ENCODE measurements at regions not wholly inside any gene's neighbourhood (a gene's known extent, or its start where the extent isn't known, plus 50 kb on each side); places are given as distances from the start of the nearest gene placed in this dataset.

DNA sequence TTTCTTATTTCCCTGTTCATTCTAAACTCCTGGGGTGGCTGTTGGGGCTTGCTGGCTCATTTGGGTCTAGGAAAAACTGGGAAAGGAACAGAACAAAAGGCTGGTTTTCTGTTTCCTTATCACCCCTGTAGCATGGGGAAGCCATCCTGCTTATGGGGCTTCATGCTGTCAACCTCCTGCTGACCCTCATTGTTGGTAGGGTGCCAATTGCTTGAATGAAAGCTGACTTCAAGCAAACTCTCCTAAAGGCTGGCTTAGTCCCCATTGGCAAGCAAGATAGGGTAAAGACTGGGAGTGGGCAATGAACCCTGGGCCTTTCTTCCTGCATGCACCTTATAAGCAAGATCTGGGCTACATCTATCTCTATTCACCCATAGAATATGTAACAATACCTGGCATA, 511.6 kb downstream of the DMAC1 start:
- no peak for DNase-seq

DNA sequence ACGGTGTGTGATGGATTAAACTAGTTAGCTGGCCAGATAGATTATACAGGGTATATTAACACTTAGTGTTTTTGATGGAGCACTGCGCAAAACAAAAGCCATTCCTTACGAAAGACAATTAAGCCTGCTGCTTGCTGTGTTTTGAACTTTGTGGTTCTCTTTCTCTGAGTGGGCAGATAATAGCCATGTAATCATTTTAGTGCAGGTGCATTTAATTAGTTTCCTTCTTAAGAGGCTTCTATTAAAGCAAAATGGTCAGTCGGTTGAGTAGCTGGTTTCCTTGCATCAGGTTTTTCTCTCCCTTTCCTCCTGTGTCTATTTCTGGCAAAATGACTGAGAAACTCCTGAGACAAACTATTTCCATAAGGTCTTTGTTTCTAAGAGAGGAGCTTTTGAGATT, 512.5 kb downstream of the DMAC1 start:
- no peak for DNase-seq

DNA sequence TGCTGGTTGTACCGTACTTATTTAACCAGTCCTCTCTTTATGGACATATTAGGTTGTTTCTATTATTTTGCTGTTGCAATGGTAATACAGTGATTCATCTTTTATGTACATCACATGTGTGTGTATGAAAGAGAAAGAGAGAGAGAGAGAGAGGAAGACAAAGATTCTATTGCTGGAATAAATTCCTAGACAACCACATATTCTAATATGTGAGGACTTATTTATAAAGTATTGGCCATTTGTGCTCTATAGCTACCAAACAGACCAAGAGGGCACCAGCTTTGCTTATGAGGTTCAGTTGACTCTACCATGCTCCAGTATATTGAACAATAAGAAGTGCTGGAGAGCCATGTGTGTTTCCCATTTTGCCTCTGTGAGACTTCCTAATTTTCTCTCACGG, 513.5 kb downstream of the DMAC1 start:
- DNase-seq: no peak

DNA sequence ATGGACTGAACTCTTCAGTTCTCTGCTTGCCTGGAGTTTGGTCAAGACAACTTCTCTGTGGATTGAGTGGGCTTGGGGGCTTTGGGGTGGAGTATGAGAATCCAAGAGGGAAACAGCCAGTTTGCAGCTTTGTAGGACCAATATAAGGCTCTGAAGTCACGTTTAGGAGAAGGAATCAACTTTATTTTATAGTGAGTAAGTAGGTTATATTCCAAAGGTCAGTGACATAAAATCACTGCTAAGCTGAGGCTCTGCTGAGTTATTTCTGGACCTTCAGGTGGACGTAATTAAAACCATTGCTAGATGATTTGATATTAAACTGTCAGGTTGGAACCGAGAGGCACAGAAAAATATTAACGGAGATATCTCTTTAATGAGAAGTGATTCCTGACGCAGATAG, 514.4 kb downstream of the DMAC1 start:
- DNase-seq: no peak

DNA sequence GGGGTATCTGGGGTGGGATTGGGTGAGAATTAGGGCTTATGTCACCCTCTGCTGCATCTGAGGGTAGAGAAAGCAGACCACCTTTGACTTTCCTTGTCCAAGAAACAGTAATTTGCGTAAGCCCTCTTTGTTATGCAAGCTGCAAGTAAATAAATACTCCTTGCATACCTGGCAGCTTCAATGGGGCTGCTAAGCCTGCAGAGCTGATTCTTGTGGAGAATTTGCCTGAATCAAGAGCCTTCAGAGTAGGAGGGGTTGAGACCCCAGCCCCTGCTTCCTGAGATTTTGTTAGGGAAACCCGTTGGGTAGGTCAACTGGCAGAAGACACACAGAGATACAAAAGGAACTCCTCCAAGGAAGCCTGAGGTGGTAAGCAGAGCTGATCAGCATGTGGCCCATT, 515.1 kb downstream of the DMAC1 start:
- DNase-seq: no peak

DNA sequence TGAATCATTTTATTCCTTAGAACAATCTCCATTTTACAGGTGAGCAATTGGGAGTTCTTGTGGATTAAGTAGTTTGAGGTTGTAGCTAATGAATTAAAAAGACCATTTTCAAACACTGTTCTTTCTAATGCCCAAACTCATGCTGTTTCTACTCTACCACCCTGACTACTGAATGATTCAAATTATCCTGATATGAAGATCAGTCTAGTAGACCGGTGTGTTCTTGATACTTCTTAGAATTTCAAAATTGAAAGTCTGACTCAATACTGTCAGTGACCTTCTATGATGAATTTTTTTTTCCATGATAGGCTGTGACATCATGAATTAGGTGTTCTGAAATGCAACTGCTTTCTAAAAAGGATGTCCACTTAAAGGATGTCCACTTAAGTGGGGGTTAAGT, 515.5 kb downstream of the DMAC1 start:
- no peak for DNase-seq

DNA sequence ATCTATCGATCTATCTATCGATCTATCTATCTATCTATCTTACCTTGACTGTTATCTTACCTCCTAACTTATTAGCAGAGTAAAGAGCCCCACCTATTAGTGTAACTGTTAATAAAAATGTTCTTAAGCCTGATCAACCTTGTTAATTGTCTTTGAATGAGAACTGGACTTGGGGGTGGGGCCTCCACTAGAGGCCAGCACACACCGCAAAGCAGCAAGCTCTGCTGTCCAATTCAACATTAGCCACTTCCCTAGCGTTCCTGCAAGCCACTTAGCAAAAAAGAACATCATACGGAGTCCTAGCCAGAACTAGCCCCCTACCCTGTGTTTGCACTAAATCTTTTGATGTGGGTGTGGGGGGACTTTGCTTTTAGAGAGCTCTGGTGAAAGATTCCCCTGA, 515.8 kb downstream of the KDM4C start:
- no peak for DNase-seq

DNA sequence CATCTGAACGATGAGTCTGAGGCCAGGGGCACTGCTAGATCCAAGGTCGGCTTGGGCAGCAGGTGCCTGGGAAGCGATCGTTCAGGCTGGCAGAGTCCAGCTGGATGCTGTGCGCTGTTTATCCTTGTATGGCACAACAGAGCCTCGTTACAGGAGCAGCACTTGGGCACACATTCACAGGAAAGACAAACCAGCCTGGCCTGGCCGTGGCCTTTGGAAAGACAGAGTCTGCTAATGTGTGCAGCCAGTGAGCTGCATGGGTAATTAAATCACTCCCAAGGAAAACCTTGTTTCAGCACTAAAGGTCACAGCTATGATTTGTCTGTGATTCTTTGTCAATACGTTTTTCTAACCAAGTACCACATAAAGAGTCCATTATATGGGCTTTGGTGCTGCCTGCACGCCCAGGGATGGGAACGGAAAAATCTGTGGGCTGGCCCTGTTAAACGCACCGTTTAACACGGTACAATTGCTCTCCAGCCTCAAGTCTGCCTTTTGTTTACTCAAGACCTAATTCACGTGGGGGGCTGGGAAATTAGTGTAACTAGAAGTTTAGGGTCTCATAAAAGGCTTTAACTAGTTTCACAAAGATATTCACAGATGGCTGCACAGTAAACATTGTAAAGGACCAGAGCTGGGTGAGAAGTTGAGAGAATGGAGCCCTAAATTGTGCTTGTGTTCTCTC, 509.3 kb downstream of the KDM4C start:
- DNase-seq: no peak

DNA sequence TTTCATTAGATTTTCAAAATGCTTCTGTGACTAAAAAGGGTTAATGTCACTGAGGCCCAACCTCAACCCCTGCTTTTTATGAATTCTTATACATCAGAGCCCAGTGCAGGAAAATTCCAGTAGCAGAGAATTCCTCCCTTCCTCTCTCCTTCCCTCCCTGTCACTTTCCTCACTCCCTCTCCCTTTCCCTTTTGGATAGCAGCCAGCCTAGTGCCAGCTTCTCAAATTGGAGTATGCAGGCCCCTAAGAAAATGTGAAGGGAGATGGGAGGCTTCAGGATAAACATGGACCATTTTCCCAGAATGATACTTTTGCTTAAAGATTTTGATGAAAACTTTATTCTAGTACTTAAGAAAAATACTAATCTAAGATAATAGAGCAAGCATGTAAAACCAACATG, 507.4 kb downstream of the KDM4C start:
- no peak for DNase-seq

DNA sequence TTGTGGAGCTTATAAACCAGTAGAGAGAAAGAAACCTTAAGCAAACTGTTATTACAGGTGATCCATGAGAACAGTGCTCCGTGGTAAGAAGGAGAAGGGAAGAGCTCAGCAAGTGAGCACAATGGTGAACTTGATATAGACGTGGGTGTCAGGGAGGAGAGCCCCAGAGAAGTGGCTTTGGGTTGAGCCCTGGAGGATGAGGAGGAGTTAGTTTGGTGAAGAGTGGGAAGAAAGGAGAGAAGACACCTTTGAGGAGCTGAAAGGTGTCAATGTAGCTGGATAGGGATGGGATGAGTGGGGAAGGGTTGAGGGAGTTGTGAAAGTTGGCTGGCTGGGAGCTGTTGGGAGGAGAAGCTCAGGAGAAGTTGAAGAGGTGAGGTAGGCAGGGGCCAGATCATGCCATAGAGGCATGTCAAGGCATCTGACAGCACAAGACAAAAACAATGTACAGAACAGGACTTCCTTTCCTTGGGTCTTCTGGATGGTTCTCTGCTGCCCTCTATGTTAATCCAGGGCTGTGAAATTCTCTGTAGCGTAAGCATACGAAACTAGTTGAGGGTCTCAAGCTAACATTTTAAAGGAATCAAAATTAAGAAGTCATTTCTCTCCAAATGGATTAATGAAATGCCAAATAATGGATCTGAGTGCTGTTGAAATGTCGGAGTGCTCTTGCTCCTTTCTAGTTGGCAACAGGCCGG, 501.9 kb downstream of the KDM4C start:
- no peak for DNase-seq

DNA sequence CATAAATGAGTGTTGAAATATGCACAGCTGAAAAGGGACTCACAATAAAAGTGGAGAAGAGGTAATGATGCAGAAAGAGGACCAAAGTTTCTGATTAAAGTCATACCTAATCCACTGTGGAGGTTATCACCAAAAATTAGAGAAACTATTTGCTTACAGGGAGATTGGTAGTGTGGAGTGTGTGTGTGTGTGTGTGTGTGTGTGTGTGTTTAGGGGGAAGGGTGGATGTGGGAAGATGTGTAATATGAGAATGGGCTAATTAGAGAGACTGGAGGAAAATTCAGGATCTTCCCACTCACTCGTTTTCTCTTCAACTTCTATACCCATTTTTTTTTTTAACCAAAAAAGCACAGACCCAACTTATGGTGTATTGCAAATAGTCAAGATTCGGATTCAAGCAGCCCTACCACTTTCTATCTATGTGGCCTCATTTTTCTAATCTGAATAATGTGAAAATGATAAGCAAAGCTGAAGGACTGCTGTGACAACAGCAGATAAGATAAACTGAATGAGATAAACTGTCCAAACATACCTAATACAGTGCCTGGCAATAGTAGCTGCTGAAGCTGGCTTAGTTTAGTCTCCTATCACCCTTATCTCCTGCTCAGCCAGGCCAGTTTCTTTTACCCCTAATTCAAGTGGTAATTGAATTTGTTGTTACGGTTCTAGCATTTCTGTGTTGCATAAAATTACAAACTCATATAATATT, 501.1 kb downstream of the KDM4C start:
- no peak for DNase-seq

DNA sequence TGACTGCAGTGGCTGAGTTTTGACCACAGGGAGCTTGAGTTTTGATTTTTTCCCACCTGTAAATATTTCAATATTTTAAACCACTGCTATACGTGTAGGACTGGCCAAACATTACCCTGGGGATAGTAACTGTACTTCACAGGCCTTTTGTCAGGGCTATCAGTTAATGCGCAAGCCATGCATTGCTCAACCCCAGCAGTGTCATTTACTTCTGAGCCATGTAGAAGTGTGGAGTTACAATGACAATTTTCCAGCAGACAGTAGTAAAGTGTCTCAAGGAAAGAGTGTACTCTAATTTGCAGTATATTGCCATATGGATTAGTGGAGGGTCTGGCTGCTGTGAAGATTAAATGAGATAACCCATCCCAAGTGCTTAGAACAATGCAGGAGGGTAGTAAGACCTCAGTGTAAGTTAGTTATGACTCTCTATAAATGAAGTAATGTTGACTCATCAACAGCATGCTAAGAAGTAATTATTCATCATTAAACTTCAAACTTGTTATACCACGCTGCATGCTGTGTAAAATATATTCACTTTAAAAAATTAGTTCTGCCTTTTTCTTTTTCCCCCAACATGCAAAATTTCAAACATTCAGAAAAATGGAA, 489.2 kb downstream of the KDM4C start:
- DNase-seq: no peak

DNA sequence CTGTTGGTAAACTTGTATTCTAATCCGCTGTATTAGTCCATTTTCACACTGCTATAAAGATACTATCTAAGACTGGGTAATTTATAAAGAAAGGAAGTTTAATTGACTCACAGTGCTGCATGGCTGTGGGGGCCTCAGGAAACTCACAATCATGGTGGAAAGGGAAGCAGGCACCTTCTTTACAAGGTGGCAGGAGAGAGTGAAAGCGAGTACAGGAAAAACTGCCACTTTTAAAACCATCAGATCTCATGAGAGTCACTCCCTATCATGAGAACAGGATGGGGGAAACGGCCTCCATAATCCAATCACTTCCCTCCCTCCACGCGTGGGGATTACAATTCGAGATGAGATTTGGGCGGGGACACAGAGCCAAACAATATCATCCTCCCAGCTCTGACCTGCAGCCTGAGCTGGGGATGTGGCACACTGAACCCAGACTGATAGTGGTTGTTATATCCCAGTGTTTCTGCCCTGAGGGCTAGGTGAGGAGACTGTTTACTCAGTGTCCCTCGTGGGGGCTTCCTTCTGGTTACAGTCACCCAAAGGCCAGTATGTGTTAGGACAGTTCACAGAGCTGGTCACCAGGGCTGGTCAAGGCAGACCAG, 488.3 kb downstream of the KDM4C start:
- no peak for DNase-seq

DNA sequence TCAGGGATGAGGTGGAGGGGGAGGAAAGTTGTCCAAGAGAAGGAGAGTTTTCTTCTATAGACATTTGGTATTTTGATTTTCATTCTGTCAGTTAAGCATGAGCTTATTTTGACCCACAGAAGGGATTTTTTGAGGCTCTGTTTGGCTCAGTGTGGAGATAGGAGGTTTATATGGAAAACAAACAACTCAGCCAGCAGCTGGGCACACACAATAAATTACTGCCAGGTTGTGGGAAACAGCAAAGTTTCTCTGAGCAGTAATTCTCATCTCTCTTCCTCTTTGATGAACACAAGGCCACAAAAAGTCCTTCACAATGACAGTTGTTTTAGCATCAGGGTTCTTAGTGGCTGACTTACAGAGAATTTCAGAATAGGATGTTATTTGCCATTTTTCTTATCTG, 486.1 kb downstream of the KDM4C start:
- DNase-seq: no peak

DNA sequence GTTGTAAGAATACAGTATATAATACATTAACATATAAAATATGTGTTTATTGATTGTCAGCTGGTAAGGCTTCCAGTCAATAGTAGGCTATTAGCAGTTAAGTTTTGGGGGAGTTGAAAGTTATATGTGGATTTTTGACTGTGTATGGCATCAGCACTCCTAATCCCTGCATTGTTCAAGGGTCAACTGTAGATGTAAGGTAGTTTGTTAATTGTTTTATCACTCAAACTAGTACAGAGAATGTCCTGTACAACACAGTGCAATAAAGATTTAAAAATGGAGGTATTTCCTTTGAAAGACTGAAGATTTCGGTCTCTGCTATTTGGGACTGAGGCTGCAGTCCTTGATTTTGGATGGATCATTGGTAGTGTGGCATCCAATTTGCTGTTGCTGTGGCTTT, 484.4 kb downstream of the KDM4C start:
- no peak for DNase-seq

DNA sequence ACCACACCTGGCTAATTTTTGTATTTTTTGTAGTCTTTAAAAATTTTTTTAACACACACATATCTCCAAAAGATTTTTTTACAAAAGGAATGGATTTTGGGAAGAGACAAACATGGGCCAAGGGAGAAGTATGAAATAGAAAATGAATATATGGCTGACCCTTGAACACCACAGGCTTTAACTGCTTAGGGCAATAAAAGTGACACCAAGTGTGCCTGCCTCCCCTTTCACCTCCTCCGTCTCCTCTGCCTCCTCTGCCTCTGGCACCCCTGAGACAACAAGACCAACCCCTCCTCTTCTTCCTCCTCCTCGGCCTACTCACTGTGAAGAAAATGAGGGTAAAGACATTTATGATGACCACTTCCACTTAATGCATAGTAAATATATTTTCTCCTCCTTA, 483.9 kb downstream of the KDM4C start:
- no peak for DNase-seq

DNA sequence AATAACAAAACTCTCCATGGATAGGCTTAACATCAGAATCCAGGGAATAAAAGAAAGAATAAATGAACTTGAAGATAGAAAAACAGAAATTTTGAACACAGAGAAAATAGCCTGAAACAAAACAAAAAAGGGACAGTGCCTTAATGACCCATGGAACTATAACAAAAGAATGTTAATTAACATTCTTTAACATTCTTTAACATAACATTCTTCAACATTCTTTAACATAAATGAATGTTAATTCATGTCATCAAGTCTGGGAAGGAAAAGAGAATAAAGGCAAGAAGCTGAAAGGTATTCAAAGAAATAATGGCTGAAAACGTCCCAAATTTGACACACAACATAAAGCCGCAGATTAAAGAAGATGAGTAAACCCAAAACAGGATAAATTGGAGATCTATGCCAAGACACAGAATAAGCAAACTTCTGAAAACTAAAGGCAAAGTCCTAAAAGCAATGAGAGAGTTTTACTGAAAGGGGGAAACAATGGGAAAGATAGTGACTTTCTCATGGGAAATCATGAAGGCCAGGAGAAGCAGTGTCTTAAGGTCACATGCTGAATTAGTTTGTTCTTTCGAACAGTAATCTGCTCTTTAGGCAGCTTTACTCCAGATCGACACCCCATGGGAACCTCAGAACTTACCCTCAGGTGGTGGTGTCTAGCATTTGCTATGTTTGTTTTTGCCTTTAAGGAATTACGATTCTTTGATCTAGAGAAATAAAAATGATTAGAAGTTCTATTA, 483.0 kb downstream of the KDM4C start:
- no peak for DNase-seq

DNA sequence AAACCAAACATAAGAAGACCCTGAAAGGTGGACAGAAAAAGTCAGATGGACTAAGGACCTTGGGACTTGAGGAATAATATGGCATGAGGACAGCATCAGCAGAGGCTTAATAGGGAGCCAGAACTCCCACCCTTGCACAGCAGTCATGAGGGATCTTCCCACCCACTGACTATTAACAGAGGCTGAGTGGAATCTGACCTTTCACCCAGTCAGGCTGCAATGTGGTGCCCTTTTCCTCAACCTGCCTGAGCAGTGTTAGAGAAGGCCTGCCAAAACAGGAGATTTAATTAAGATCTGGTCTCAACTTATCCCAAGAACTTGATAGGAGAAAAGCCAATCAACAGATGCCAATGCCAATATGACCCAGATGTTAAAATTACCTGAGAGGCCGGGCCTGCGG, 481.9 kb downstream of the KDM4C start:
- no peak for DNase-seq

DNA sequence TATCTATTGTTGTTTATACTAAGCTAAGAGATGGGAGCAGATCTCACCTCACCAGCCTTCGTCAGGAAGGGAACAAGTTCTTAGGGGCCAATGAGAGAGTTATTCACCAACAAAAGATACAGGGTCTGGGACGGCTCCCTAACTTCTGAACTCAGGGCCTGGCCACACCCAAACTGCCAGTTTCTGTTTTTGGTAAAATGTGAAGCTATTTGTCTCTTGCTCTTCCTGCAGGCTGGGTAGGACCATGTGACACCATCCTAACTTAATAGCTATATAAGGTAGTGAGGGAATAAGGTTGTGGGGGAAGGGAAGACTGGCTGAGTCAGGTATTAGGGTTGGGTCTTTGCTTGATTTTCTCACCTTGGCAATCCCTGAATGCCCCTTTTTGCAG, 480.5 kb downstream of the KDM4C start:
- DNase-seq: no peak

DNA sequence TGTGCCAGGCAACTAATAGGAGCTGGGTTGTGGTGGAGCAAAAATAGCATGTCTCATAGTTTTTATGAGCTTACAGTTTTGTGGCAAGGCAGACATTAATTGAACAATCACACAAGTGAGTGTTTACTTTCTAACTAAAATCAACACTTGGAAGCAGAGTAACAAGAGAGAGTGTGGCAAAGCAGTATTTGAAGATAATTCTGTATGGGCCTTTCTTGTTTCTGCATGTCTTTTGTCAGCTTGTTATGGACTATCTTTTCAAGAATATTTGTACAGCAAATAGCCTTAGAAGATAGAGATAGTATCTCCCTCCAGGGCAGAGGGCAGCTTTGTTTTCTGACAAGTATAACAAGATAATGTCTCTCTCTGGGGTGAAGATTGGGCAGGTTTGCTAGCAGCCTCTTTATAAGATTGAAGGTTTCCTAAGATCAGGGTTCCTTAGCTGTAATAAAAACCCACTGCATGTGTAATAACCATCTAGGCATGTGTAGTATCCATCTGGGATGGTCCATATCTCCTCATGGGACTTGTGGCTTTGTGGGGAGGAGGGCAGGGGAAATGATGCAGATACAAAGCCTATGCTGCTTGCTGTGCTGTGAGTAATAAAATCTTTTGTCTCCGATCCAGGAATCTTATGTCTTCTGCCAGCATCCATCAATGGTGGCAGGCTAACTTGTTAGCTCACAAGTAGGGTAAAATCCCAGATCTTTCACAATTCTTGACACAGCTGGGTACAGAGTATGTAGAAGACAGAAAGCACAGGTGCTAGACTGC, 479.9 kb downstream of the KDM4C start:
- DNase-seq: no peak

DNA sequence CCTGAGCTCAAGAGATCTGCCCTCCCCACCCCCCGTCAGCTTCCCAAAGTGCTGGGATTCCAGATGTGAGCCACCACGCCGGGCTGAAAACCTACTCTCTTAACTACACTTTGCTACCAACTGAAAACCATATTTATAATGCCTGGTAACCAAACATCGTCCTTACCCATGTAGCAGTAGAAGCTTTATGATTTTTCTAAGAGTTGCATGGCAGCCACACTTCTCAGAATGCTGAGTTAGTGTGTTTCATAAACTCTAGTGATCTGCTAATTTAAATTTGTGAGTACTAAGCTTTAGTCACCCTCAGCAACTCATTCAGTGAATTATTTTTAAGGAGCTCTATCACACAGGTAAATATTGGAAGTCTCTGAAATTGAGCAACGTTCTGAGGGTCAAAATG, 478.4 kb downstream of the KDM4C start:
- no peak for DNase-seq

DNA sequence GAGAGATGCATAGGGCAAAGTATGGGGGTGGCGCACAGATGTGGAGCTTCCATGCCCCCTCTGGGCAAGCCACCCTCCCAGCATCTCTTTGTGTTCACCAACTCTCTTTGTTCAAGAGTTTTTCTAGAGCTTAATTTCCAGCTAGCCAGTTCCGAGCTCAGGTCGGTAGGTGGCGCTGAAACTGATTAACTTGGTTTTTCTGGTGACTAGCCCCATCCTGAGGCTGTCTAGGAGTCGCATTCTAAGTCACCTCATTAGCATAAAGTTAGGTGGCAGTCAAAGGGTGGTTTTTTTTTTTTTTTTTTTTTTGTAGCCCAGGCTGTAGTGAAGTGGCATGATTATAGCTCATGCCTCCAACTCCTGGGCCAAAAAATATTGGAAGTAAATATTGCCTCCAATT, 476.4 kb downstream of the KDM4C start:
- DNase-seq: peak; percentile 57

Measured in activated CD4-positive, alpha-beta T cell treated with anti-CD3 and anti-CD28 coated beads, Interleukin-2, amount 50 U/mL, for 16 hours (primary cell).